Gastroesophageal sphincter (tissue), 3 donors: ENCODE measurements at regions not wholly inside any gene's neighbourhood (a gene's known extent, or its start where the extent isn't known, plus 50 kb on each side); places are given as distances from the start of the nearest gene placed in this dataset.

Experiments used
- CTCF ChIP-seq, 4 experiments: fragments of 200-600 bp in 2 of 4; fragments of 450-650 bp in 2 of 4; sonication (generic) in 1 of 4; IDR thresholded peaks; one replicate each; pipeline ENCODE4 v1.5.1; 2017 to 2019; ENCODE audit warnings: antibody characterized with exemption in 4 of 4, mild to moderate bottlenecking in 2 of 4, moderate library complexity in 2 of 4
- EP300 ChIP-seq: sonication (generic); formaldehyde crosslinking; IDR thresholded peaks from one replicate; pipeline ENCODE4 v1.6.1; 2017; ENCODE audit warnings: antibody characterized with exemption, mild to moderate bottlenecking

- no peak for TF ChIP-seq EP300
- no peak for TF ChIP-seq CTCF (IDR thresholded peaks at IDR 0.05)
Measured at GRCh38 chr12:68416350-68416749, 84.2 kb upstream of the MDM1 start.
